GM19467 (cell line): ENCODE measurements at regions not wholly inside any gene's neighbourhood (a gene's known extent, or its start where the extent isn't known, plus 50 kb on each side); places are given as distances from the start of the nearest gene placed in this dataset.

Experiments used
- ATAC-seq: cut with Tn5 transposase; IDR thresholded peaks from one replicate; pipeline ENCODE4 v1.9.1; 2021; ENCODE audit warnings: mild to moderate bottlenecking, moderate library complexity; ENCODE audit not compliant: unreplicated experiment

- no peak for ATAC-seq
These were observed 356.7 kb downstream of the ETNK1 start for GRCh38 chr12:22981711-22982110.

GRCh38 chr12:22982635-22983034, 357.7 kb downstream of the ETNK1 start:
- ATAC-seq, result no peak

DNA sequence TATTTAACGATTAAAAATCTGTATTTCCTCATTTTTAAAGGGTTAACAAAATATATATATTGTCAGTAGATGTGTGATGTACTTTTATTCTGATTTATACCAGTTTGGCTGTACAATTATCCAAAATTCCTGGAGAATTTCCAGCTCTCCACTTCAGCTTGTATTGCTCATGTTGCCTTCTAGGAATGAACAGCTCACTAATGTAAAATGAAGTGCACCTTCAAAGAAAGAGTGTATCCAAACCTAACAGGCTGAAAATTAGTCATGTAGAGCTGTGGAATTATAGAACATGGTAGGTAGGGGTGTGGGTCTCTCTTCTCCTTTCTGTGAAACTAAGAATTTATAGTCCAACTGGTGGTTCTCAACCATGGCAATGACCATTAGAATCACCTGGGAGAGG, 362.0 kb downstream of the ETNK1 start:
- no peak for ATAC-seq

GRCh38 chr12:22990501-22990900, 365.5 kb downstream of the ETNK1 start:
- no peak for ATAC-seq

DNA sequence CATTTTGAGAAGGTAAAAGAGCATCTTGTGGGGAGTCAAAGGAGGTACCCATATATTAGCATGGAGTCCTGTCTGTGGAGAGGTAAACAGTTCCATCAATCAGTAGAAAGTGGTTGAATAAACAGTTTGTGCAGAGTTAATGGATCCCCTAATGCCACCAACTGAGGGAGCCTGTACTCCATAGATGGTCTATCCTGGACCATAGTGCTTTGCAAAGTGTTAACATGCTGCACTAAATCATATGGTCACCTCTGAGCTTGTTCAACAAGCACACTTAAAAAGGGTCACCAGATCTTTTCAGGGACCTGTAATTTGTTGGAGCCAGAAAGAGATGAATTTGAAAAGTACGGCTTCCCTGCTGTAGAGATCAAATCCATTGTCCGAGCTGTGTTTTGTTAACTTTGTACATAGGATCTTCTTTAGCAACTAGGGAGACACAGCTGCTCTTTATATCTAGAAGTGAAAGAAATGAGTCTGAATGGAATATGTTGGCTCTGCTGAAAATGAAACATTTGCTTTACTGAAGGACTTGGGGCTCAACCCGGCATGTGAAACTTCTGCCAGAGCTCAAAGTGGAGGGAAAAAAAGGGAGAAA, 366.4 kb downstream of the ETNK1 start:
- no peak for ATAC-seq

DNA sequence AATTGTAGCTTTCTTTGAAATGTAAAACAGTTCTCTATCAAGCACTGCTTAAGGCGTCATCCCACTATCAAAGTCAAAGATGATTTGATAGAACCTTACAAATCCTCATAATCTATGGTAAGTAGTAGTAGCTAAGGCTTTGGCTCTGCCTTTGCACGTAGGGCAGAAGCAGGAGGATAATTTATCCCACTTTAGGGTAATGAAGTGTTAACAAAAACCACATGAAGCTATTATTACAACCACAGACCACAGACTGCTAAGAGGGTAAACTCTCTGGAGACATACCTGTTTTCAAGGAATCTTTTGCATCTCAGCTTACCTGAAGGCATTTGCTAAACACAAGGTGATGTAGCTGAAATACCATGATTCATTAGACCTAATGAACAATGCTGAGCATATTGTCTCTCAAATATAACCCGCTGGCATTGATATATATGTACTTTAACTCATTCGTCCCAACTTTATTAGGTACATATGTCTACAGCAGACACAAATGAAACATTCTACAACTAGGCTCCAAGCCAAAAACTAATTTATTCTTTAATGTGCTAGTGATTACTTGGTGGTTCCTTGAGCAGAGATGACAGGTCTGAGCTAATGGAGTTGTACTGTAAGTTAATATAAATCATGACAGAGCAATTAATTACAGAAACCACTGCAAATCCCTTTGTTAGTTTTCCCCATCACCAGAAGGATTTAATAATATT, 368.8 kb downstream of the ETNK1 start:
- no peak for ATAC-seq

- ATAC-seq, result no peak
These were observed 369.3 kb downstream of the ETNK1 start for GRCh38 chr12:22994316-22994675.

DNA sequence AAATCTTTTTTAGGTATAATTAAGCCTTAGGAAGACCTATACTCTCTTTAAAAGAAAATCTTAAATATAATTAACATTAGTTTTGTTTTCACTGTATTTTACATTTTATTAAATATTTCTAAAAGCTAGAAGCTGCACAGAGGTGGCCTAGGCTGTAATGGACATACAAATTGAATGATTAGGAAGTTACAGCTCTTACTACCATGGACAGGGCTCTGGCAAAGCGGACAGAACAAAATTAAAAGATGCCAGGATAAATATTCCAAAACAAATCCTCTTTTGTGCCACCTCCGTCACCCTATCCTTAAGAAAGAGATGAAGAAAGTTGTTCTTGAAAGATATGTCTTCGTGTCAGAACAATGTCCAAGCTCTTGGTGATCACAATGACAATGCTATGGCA, 376.5 kb downstream of the ETNK1 start:
- no peak for ATAC-seq

DNA sequence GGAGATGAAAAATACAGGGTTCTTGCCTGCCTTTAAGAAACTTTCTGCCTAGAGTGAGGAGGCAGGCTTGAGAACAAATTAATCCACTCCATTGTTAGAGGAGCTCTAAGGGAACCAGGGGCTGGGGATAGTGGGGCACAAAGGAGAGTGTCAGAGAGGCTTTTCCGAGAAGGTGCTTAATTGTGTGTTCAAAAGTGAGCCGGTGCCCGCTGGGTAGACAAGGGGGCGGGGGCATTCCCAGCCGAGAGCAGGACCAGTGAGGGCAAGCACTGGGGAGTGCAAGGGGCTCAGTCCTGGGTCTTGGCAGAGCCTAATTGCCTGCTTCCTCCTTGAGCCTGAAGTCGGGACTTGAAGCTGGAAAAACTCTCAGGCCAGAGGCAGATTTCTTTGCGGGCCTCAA, 377.4 kb downstream of the ETNK1 start:
- no peak for ATAC-seq

GRCh38 chr12:23004473-23005020, 379.6 kb downstream of the ETNK1 start:
- no peak for ATAC-seq

- no peak for ATAC-seq
These were observed 380.4 kb downstream of the ETNK1 start for GRCh38 chr12:23005387-23005786.

- no peak for ATAC-seq
These were observed 381.4 kb downstream of the ETNK1 start for GRCh38 chr12:23006413-23006812.

- ATAC-seq, result no peak
These were observed 383.7 kb downstream of the ETNK1 start for GRCh38 chr12:23008623-23009022.

GRCh38 chr12:23014749-23015148, 389.8 kb downstream of the ETNK1 start:
- no peak for ATAC-seq

- ATAC-seq, result no peak
These were observed 400.5 kb downstream of the ETNK1 start for GRCh38 chr12:23025372-23026016.

GRCh38 chr12:23028158-23028802, 403.3 kb downstream of the ETNK1 start:
- ATAC-seq, result no peak

- no peak for ATAC-seq
These were observed 404.2 kb downstream of the ETNK1 start for GRCh38 chr12:23029185-23029584.

DNA sequence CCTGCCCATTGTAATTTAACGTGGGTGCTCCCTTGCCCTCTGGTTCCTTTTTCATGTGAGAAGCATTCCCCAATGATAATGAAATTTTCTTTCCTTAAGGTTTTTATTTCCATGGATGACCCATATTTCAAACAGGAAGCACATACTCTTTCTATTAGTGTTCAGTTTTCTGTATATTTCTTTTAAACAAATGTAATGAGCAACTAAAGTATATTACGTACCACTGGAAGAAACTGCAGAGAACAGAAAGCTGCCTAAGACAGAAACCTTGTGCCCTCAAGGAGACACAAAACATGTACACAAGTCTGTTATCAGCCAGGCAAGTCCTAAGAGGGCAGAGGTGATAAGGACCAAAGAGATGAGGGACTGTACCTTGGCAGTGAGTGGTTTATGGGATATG, 414.9 kb downstream of the ETNK1 start:
- no peak for ATAC-seq

DNA sequence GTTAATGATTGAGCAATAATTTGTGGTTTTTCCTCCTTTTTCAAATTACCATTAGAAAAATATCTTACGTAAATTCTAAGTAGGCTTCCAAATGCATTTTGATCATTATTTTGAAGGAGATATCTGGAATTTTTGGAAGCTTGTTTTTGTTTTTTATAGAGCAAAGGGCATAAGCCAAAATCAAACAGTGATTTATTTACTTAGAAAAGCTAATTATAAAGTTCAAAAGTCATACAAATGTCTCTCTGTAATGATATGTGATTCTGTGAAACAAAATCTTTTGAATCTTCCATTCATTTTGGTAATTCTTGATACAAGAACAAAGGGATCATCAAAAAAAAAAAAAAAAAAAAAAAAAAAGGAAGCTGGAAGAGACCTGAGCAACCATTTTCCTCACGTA, 416.8 kb downstream of the ETNK1 start:
- no peak for ATAC-seq

DNA sequence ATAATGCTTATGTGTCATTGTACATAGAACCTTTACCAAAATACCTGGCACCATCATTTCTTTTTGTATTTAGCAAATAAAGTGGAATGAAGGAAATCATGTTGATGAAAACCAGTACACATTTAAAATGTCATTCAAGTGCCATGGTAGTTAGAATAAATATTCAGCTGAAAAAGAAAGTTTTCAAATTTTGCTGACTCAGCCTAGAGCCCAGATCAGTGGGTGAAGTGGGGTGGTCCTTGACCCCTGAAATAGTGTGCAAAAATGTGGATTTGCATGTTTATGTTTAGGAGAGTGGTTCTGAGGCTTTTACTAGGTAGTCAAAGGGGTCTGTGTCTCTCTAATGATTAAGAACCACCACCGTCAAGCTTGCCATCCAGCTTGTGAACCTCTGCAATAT, 418.7 kb downstream of the ETNK1 start:
- ATAC-seq, result no peak

DNA sequence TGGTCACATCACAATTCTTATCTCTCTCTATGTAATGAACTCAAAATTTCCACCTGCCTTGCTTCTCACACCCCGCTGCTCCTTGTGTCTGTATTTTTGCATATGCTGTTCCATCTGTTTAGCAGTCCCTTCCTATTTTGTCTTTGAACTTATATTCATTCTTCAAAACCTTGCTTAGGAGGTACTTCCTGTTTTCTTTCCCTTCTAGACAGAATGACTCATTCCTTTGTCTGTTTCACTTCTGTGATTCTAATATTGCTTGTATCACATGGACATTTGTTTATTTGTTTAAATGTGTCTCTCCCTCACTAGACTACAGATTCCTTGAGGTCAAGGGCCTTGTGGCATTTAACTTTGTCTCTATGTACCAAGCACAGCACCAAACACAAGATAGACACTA, 424.2 kb downstream of the ETNK1 start:
- peak; percentile 63 for ATAC-seq

- no peak for ATAC-seq
These were observed 430.0 kb downstream of the ETNK1 start for GRCh38 chr12:23055004-23055403.
